Vagina (tissue), 2 donors: ENCODE measurements at regions not wholly inside any gene's neighbourhood (a gene's known extent, or its start where the extent isn't known, plus 50 kb on each side); places are given as distances from the start of the nearest gene placed in this dataset.

Experiments
- CTCF ChIP-seq, 3 experiments: fragments of 450-650 bp in 2 of 3; fragments of 200-600 bp in 1 of 3; sonication (generic) in 1 of 3; IDR thresholded peaks; one replicate each; pipeline ENCODE4 v1.5.1; 2017 to 2019; ENCODE audit warnings: antibody characterized with exemption in 3 of 3, mild to moderate bottlenecking in 2 of 3, moderate library complexity in 2 of 3
- POLR2A ChIP-seq, 2 donors: fragments of 450-650 bp; IDR thresholded peaks; one replicate each; pipeline ENCODE4 v1.6.1; 2017; ENCODE audit warnings: antibody characterized with exemption in 2 of 2, mild to moderate bottlenecking in 2 of 2, moderate library complexity in 2 of 2
- POLR2AphosphoS5 ChIP-seq, 2 donors: sonication (generic); formaldehyde crosslinking; IDR thresholded peaks; one replicate each; pipeline ENCODE4 v1.9.0; 2017; ENCODE audit warnings: antibody characterized with exemption in 2 of 2, mild to moderate bottlenecking in 2 of 2, low read depth in 1 of 2; ENCODE audit not compliant: insufficient read depth in 1 of 2

GRCh38 chr3:139289860-139290524 lies 53.8 kb upstream of the MRPS22 start:
- no peak for TF ChIP-seq CTCF (IDR thresholded peaks at IDR 0.05)
- TF ChIP-seq POLR2AphosphoS5 (IDR thresholded peaks at IDR 0.05; ENCODE audit: insufficient read depth in 1 of 2, low read depth in 1 of 2) = no peak
- no peak for TF ChIP-seq POLR2A (IDR thresholded peaks at IDR 0.05)
